GM13976 (cell line): ENCODE measurements at regions not wholly inside any gene's neighbourhood (a gene's known extent, or its start where the extent isn't known, plus 50 kb on each side); places are given as distances from the start of the nearest gene placed in this dataset.

Source experiments
- DNase-seq: peaks from one replicate; pipeline ENCODE4 v3.0.0; 2012; ENCODE audit warnings: low spot score
- CTCF ChIP-seq: IDR thresholded peaks from 2 replicates; pipeline ENCODE4 v1.5.1; 2012; ENCODE audit warnings: borderline replicate concordance, mild to moderate bottlenecking; ENCODE audit not compliant: insufficient read depth; ENCODE audit errors: extremely low read depth, missing control alignments, control extremely low read depth
- in situ Hi-C: fragments of 300-500 bp; cut with MboI; formaldehyde crosslinking; loops from one replicate; pipeline ENCODE4 v1.12.0; 2022; ENCODE audit warnings: low sequenced_read_pairs, mixed read lengths, inconsistent platforms; ENCODE audit not compliant: unreplicated experiment

DNA sequence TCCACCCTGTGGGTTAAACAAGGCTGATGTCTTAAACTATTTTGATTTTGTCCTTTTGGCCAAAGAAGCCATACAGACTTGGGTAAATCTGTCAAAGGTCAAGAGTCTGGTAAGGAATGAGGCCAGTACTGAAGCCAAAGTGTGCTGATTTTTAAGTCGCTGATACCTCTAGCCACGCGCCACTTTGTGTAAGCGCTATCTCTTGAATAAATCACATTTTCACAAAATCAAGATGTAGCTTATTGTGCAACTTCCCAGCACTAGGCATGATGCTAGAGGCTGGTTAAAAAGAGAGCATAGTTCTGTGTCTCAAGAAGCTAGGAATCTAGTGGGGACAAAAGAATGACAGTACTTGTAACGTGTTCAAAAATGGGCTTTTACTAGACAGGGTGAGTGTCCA is 510.6 kb upstream of the RAB6C start:
- in situ Hi-C loops = no loop called here
- TF ChIP-seq CTCF = no peak
- no peak for DNase-seq

GRCh38 chr2:129469389-129469788 is 510.1 kb upstream of the RAB6C start:
- no peak for DNase-seq
- no peak for TF ChIP-seq CTCF
- in situ Hi-C loops = no loop called here

DNA sequence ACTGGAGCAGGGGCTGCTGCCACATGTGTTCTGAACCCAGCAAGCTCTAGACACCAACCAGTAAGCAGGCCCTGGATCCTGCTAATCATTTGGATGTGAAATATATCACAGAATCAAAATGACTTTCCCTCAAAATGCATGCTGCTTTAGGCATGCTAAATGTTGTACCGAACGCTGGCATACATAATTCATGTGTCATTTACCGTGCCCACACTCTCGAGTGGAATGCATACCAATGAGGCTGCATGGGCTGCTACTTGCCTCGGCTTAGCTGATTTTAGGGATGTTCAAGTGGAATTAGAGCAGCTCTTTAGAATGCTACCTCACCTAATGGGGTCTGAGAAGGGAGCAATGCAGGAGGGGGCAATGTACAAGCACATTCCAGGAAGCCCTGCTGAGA is 509.6 kb upstream of the RAB6C start:
- no peak for DNase-seq
- in situ Hi-C loops = no loop called here
- no peak for TF ChIP-seq CTCF

DNA sequence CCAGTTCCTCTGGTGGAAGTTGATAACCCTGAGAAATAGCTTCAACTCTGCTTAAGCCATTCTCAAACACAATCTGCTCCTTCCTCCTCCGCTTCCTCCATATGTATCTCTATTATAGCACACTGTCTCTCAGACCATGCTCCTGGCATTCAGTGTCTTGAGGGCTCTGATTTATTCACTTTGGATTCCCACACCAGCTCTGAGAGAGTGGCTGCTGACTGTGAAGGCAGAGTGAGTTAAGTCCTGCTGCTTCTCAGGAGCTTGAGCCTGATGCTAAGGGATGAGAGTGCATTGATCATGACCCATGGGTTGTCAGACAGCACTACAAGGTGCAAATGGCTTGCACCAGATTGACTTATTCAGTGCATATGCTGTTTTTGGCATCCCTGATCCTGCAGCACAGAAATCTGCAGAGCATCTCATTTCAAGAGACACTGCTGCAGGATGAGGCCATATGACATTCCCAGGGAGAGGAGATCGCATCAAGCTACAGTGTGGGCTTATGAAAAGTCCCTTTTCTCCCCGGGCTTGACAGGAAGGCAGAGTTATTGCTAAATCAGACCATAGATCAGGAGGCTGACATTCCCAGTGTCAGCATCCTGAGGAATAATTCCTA is 500.5 kb upstream of the RAB6C start:
- TF ChIP-seq CTCF = no peak
- no peak for DNase-seq
- in situ Hi-C loops = no loop called here

DNA sequence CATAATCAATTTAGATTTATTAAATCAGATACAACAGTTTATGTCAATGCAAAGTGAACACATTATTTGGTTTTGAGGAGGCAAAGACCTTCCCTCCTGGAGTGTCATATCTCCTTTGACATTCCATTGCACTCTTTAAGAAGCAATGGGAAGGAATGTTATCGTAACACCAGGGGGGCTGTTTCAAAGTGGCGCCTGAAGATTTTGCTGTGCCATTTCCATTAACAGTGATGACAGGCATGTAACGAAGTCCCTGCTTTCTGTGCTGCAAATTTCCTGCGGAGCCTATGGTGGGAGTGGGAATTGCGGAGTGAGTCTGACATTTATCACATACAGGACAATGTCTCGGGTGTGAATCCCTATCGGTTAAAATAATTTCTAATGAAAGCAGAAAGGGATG is 499.6 kb upstream of the RAB6C start:
- DNase-seq = no peak
- no peak for TF ChIP-seq CTCF
- in situ Hi-C loops = no loop called here

DNA sequence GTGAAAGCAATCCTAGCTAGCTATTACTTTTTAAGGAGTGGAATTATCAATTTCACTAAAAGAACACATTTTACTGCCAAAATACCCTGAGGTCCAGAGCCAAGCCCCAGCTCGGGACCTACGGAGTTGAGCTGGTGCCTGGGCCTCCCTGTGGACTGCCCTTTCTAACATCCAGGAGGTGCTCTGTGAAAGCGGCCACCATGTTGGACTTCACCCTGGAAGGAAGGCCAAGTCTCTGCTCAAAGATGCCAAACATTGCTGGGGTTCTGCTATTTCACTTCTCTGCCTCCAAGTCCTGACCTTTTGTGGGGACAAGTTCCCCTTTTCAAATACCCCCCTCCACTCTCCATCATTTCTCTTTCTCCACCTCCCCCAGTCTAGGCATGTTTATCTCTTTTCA is 498.7 kb upstream of the RAB6C start:
- in situ Hi-C loops = no loop called here

More for the DNA sequence above, 498.7 kb upstream of the RAB6C start:
- TF ChIP-seq CTCF = no peak
- DNase-seq = no peak
